ENCODE measurements at regions not wholly inside any gene's neighbourhood (a gene's known extent, or its start where the extent isn't known, plus 50 kb on each side); places are given as distances from the start of the nearest gene placed in this dataset.

DNA sequence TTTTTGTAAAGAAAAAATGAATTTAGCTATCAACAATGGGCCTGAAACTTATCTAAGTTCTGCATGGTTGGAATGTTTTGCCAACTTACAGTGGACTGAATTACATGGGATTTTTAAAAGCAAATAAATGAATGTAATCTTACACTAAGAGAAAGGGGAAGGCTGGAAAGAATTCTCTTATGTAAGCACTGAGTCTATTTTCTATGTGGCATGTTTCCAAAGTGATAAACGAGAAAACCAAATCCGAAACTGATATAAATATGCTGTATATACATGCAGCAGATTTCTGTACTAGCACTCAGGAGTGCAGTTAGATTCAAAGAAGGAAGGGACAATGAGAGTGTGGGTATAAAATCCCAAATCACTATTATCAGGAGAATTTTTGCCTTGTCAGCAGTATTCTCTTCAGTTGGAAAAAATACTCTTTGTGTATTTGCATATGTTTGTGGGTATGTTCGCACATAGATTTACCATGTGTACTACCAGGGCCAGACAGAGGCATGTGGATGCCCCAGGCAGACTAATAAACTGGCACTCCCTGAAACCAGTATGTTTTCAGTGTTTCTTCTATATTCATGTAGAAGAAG lies 334.3 kb upstream of the SEMA3D start:
- Histone ChIP-seq H3K27me3 (replicated peaks in 1 of 7) (no peaks in the 10 kb centered on the region), H3K4me1 (no peaks in the 10 kb centered on the region), H3K27ac (no peak overlapping the region), H3K9me3 (peaks cover 0 to 3% (median 0%) of the 10 kb centered on the region in 8 donors), H3K36me3 (no peaks in the 10 kb centered on the region), H3K4me3 (no peak overlapping the region)
- no peak for TF ChIP-seq CTCF (IDR thresholded peaks at IDR 0.05 in 8 of 11, conservative IDR thresholded peaks at IDR 0.05 in 3 of 11)
- no peak for TF ChIP-seq POLR2A (IDR thresholded peaks at IDR 0.05)
- no peak for TF ChIP-seq POLR2AphosphoS5 (IDR thresholded peaks at IDR 0.05)
- 70 to 89% (median 76%) methylated on average over 3 of the region's 3 CpGs for WGBS, 5 donors
- intact Hi-C loops (cut with DNase I; ENCODE audit: low total_unique reads), result no loop called here
- DNase-seq, result no peak

- Histone ChIP-seq H3K4me1 (no peaks in the 10 kb centered on the region), H3K27ac (no peak overlapping the region), H3K27me3 (replicated peaks in 1 of 7) (no peaks in the 10 kb centered on the region), H3K9me3 (peaks cover 0 to 3% (median 0%) of the 10 kb centered on the region in 8 donors), H3K36me3 (no peaks in the 10 kb centered on the region), H3K4me3 (no peak overlapping the region)
- DNase-seq, result no peak
- intact Hi-C loops (cut with DNase I; ENCODE audit: low total_unique reads), result no loop called here
- TF ChIP-seq CTCF (IDR thresholded peaks at IDR 0.05 in 8 of 11, conservative IDR thresholded peaks at IDR 0.05 in 3 of 11) (no peak), POLR2A (IDR thresholded peaks at IDR 0.05) (no peak), POLR2AphosphoS5 (IDR thresholded peaks at IDR 0.05) (no peak)
These were observed 333.3 kb upstream of the SEMA3D start for GRCh38 chr7:85520175-85520574.

GRCh38 chr7:85516675-85517074 lies 329.8 kb upstream of the SEMA3D start:
- H3K9me3 ChIP-seq, result peaks cover 0 to 3% (median 0%) of the 10 kb centered on the region in 8 donors
- no peaks in the 10 kb centered on the region for H3K4me1 ChIP-seq
- H3K27me3 ChIP-seq (replicated peaks in 1 of 7), result no peaks in the 10 kb centered on the region
- H3K27ac ChIP-seq, result no peak overlapping the region
- DNase-seq, result no peak
- H3K36me3 ChIP-seq, result no peaks in the 10 kb centered on the region
- no peak for TF ChIP-seq POLR2AphosphoS5 (IDR thresholded peaks at IDR 0.05)
- no peak for TF ChIP-seq POLR2A (IDR thresholded peaks at IDR 0.05)
- no peak for TF ChIP-seq CTCF (IDR thresholded peaks at IDR 0.05 in 8 of 11, conservative IDR thresholded peaks at IDR 0.05 in 3 of 11)
- intact Hi-C loops (cut with DNase I; ENCODE audit: low total_unique reads), result no loop called here
- WGBS, 5 donors, result 82 to 93% (median 86%) methylated on average over 2 of the region's 2 CpGs
- no peak overlapping the region for H3K4me3 ChIP-seq

DNA sequence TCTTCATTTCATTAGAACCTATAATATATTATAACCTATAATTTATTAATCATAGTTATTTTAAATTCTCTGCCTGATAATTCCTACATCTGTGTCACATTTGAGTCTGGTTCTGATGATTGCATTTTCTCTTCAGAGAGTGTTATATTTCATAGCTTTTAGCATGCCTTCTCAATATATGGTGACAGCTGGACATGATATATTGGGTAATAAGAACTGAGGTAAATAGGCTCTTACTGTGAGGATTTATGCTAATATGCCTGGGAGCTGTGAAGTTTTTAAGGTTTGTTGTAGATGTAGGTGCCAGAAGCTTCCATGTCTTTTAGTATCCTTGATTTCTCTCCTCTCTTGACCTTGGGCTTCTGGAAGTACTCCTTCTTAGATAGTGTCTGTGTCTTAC lies 325.9 kb upstream of the SEMA3D start:
- H3K36me3 ChIP-seq, result no peaks in the 10 kb centered on the region
- H3K4me1 ChIP-seq, result no peaks in the 10 kb centered on the region
- no peaks in the 10 kb centered on the region for H3K9me3 ChIP-seq
- DNase-seq, result no peak
- no peaks in the 10 kb centered on the region for H3K27me3 ChIP-seq (replicated peaks in 1 of 7)
- H3K4me3 ChIP-seq, result no peak overlapping the region
- no peak overlapping the region for H3K27ac ChIP-seq
- no peak for TF ChIP-seq POLR2AphosphoS5 (IDR thresholded peaks at IDR 0.05)
- TF ChIP-seq POLR2A (IDR thresholded peaks at IDR 0.05), result no peak
- intact Hi-C loops (cut with DNase I; ENCODE audit: low total_unique reads), result no loop called here

- Histone ChIP-seq H3K27ac (no peak overlapping the region), H3K27me3 (replicated peaks in 1 of 7) (no peaks in the 10 kb centered on the region), H3K9me3 (no peaks in the 10 kb centered on the region), H3K4me1 (no peaks in the 10 kb centered on the region), H3K36me3 (no peaks in the 10 kb centered on the region), H3K4me3 (no peak overlapping the region)
- intact Hi-C loops (cut with DNase I; ENCODE audit: low total_unique reads), result no loop called here
- DNase-seq, result no peak
- 77 to 83% (median 80%) methylated on average over 2 of the region's 2 CpGs for whole genome bisulfite sequencing, 5 donors
- TF ChIP-seq CTCF (IDR thresholded peaks at IDR 0.05 in 8 of 11, conservative IDR thresholded peaks at IDR 0.05 in 3 of 11) (no peak), POLR2A (IDR thresholded peaks at IDR 0.05) (no peak), POLR2AphosphoS5 (IDR thresholded peaks at IDR 0.05) (no peak)
These were observed 323.4 kb upstream of the SEMA3D start for GRCh38 chr7:85510287-85510686.

Measured in spleen (tissue), 11 donors.